ENCODE measurements at regions not wholly inside any gene's neighbourhood (a gene's known extent, or its start where the extent isn't known, plus 50 kb on each side); places are given as distances from the start of the nearest gene placed in this dataset.

- no peaks in the 10 kb centered on the region for H3K9me3 Mint-ChIP-seq (ENCODE audit: unreplicated experiment)
- no peaks in the 10 kb centered on the region for H3K4me1 Mint-ChIP-seq (ENCODE audit: low read depth, unreplicated experiment)
- H3K36me3 Mint-ChIP-seq (ENCODE audit: insufficient read depth, unreplicated experiment): no peaks in the 10 kb centered on the region
- no peaks in the 10 kb centered on the region for H3K36me3 ChIP-seq (ENCODE audit: control insufficient read depth, insufficient read depth, low read length)
- ChIA-PET CTCF (no interaction called here), POLR2A (no interaction called here)
- DNase-seq: no peak
- no peak for TF ChIP-seq CTCF (IDR thresholded peaks at IDR 0.05; ENCODE audit: insufficient read depth in 1 of 2, low read depth in 1 of 2, low read length in 1 of 2, severe bottlenecking in 1 of 2, unreplicated experiment in 1 of 2)
- peaks cover 13% of the 10 kb centered on the region for H3K27me3 Mint-ChIP-seq (ENCODE audit: insufficient read depth, unreplicated experiment)
- no peak overlapping the region for H3K27ac Mint-ChIP-seq (ENCODE audit: unreplicated experiment)
- H3K4me3 Mint-ChIP-seq (ENCODE audit: unreplicated experiment): no peak overlapping the region
- H3K4me3 ChIP-seq (ENCODE audit: low read depth, low read length): no peak overlapping the region
- H3K9me3 ChIP-seq: no peaks in the 10 kb centered on the region
- intact Hi-C loops (cut with micrococcal nuclease; ENCODE audit: unreplicated experiment): no loop called here
- H3K27me3 ChIP-seq (replicated peaks; ENCODE audit: control insufficient read depth, insufficient read depth, low read length): no peaks in the 10 kb centered on the region
- H3K4me1 ChIP-seq: no peaks in the 10 kb centered on the region
- BruUV-seq (replicated peaks): no TSS peak
Observed at GRCh38 chr6:169029861-169030260, 223.8 kb downstream of the THBS2 start.

- no peak overlapping the region for H3K4me3 Mint-ChIP-seq (ENCODE audit: unreplicated experiment)
- Histone ChIP-seq H3K9me3 (no peaks in the 10 kb centered on the region), H3K36me3 (ENCODE audit: control insufficient read depth, insufficient read depth, low read length) (no peaks in the 10 kb centered on the region), H3K4me3 (ENCODE audit: low read depth, low read length) (no peak overlapping the region), H3K27me3 (replicated peaks; ENCODE audit: control insufficient read depth, insufficient read depth, low read length) (no peaks in the 10 kb centered on the region), H3K4me1 (no peaks in the 10 kb centered on the region)
- peaks cover 13% of the 10 kb centered on the region for H3K27me3 Mint-ChIP-seq (ENCODE audit: insufficient read depth, unreplicated experiment)
- BruUV-seq (replicated peaks): no TSS peak
- H3K9me3 Mint-ChIP-seq (ENCODE audit: unreplicated experiment): no peaks in the 10 kb centered on the region
- DNase-seq: no peak
- intact Hi-C loops (cut with micrococcal nuclease; ENCODE audit: unreplicated experiment): no loop called here
- ChIA-PET POLR2A (no interaction called here), CTCF (interaction anchor here (0.6 kb wide), 1 partner anchor 136 kb away, joined by 5 read pairs; no protein-coding TSS in a partner anchor)
- no peaks in the 10 kb centered on the region for H3K36me3 Mint-ChIP-seq (ENCODE audit: insufficient read depth, unreplicated experiment)
- H3K4me1 Mint-ChIP-seq (ENCODE audit: low read depth, unreplicated experiment): no peaks in the 10 kb centered on the region
- no peak for TF ChIP-seq CTCF (IDR thresholded peaks at IDR 0.05; ENCODE audit: insufficient read depth in 1 of 2, low read depth in 1 of 2, low read length in 1 of 2, severe bottlenecking in 1 of 2, unreplicated experiment in 1 of 2)
- H3K27ac Mint-ChIP-seq (ENCODE audit: unreplicated experiment): no peak overlapping the region
Observed at GRCh38 chr6:169028343-169028742, 225.3 kb downstream of the THBS2 start.

GRCh38 chr6:169026175-169026574 lies 227.5 kb downstream of the THBS2 start:
- no peaks in the 10 kb centered on the region for H3K4me1 Mint-ChIP-seq (ENCODE audit: low read depth, unreplicated experiment)
- Histone ChIP-seq H3K9me3 (no peaks in the 10 kb centered on the region), H3K36me3 (ENCODE audit: control insufficient read depth, insufficient read depth, low read length) (no peaks in the 10 kb centered on the region), H3K4me3 (ENCODE audit: low read depth, low read length) (no peak overlapping the region), H3K4me1 (no peaks in the 10 kb centered on the region), H3K27me3 (replicated peaks; ENCODE audit: control insufficient read depth, insufficient read depth, low read length) (no peaks in the 10 kb centered on the region)
- intact Hi-C loops (cut with micrococcal nuclease; ENCODE audit: unreplicated experiment): no loop called here
- H3K4me3 Mint-ChIP-seq (ENCODE audit: unreplicated experiment): no peak overlapping the region
- H3K36me3 Mint-ChIP-seq (ENCODE audit: insufficient read depth, unreplicated experiment): no peaks in the 10 kb centered on the region
- no peak for TF ChIP-seq CTCF (IDR thresholded peaks at IDR 0.05; ENCODE audit: insufficient read depth in 1 of 2, low read depth in 1 of 2, low read length in 1 of 2, severe bottlenecking in 1 of 2, unreplicated experiment in 1 of 2)
- CTCF ChIA-PET: no interaction called here
- H3K27ac Mint-ChIP-seq (ENCODE audit: unreplicated experiment): no peak overlapping the region
- BruUV-seq (replicated peaks): no TSS peak
- H3K9me3 Mint-ChIP-seq (ENCODE audit: unreplicated experiment): no peaks in the 10 kb centered on the region
- DNase-seq: no peak
- peaks cover 13% of the 10 kb centered on the region for H3K27me3 Mint-ChIP-seq (ENCODE audit: insufficient read depth, unreplicated experiment)
- POLR2A ChIA-PET: no interaction called here
